ENCODE measurements at regions not wholly inside any gene's neighbourhood (a gene's known extent, or its start where the extent isn't known, plus 50 kb on each side); places are given as distances from the start of the nearest gene placed in this dataset.

GRCh38 chr18:46257366-46257765 lies 153.2 kb downstream of the HAUS1 start (continued):
- TF ChIP-seq, protein P1, sequence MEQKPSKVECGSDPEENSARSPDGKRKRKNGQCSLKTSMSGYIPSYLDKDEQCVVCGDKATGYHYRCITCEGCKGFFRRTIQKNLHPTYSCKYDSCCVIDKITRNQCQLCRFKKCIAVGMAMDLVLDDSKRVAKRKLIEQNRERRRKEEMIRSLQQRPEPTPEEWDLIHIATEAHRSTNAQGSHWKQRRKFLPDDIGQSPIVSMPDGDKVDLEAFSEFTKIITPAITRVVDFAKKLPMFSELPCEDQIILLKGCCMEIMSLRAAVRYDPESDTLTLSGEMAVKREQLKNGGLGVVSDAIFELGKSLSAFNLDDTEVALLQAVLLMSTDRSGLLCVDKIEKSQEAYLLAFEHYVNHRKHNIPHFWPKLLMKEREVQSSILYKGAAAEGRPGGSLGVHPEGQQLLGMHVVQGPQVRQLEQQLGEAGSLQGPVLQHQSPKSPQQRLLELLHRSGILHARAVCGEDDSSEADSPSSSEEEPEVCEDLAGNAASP (IDR thresholded peaks at IDR 0.05) = no peak
- no peak for TF ChIP-seq MAZ (CRISPR knock-in tag; conservative IDR thresholded peaks at IDR 0.05 in 1 of 2, IDR thresholded peaks at IDR 0.05 in 1 of 2)

- Histone ChIP-seq H3K9ac (ENCODE audit: insufficient read depth in 1 of 2, low read depth in 2 of 2, low read length in 2 of 2) (no peak overlapping the region), H4K20me1 (replicated peaks; ENCODE audit: control insufficient read depth, insufficient read depth, low read length) (no peaks in the 10 kb centered on the region), H3K4me2 (ENCODE audit: insufficient read depth, low read length) (no peak overlapping the region), H2AFZ (ENCODE audit: low read depth, low read length) (no peak overlapping the region), H3K4me1 (replicated peaks in 1 of 2; ENCODE audit: control insufficient read depth in 2 of 2, insufficient read depth in 2 of 2, low read length in 2 of 2) (peaks cover 0 to 10% of the 10 kb centered on the region in 2 experiments; a peak in 2 of 5 replicates), H3K36me3 (ENCODE audit: control insufficient read depth, insufficient read depth, low read length) (peaks cover 28% of the 10 kb centered on the region), H3K27ac (ENCODE audit: extremely low read depth, low read depth, low read length) (no peak overlapping the region), H3K27me3 (ENCODE audit: control insufficient read depth in 2 of 2, insufficient read depth in 2 of 2, low read length in 2 of 2) (no peaks in the 10 kb centered on the region), H3K9me1 (ENCODE audit: control insufficient read depth, insufficient read depth, low read length) (no peaks in the 10 kb centered on the region), H3K4me3 (no peak overlapping the region), H3K9me3 (replicated peaks; ENCODE audit: control insufficient read depth, insufficient read depth, low read depth, low read length) (no peaks in the 10 kb centered on the region), H3K79me2 (ENCODE audit: control insufficient read depth, insufficient read depth, low read length) (peaks cover 12% of the 10 kb centered on the region)
- ChIA-PET POLR2A (interaction anchor here (0.6 kb wide), 1 partner anchor 22 kb away, joined by 3 read pairs; no protein-coding TSS in a partner anchor), CTCF (ENCODE audit: low intra/inter-chr PET ratio) (no interaction called here)
- intact Hi-C loops (cut with micrococcal nuclease) = no loop called here
- FAIRE-seq (no peak), ATAC-seq (no peak), DNase-seq (ENCODE audit: extremely low read depth in 1 of 4, low spot score in 3 of 4) (no peak)
- no TSS peak for BruUV-seq (replicated peaks)
- in situ Hi-C loops (cut with MboI) = no loop called here
- 72% methylated on average over 4 of the region's 4 CpGs for WGBS (ENCODE audit: insufficient coverage, low coverage, missing lambda C conversion rate)
- no peak for TF ChIP-seq ZNF232 (CRISPR knock-in tag; IDR thresholded peaks at IDR 0.05)
- TF ChIP-seq IRF1 (CRISPR knock-in tag; IDR thresholded peaks at IDR 0.05; ENCODE audit: borderline replicate concordance) = no peak
- no peak for TF ChIP-seq SMAD2 (IDR thresholded peaks at IDR 0.05; ENCODE audit: low read depth, low read length)
- no peak for TF ChIP-seq HEY1 (CRISPR knock-in tag; IDR thresholded peaks at IDR 0.05; ENCODE audit: borderline replicate concordance)
- no peak for TF ChIP-seq ARID2 (IDR thresholded peaks at IDR 0.05)
- TF ChIP-seq SIX5 (IDR thresholded peaks at IDR 0.05; ENCODE audit: borderline replicate concordance in 1 of 2, insufficient read depth in 1 of 2, low read depth in 1 of 2, low read length in 2 of 2) = no peak
- TF ChIP-seq HNRNPL (IDR thresholded peaks at IDR 0.05; ENCODE audit: low read depth, low read length) = no peak
- no peak for TF ChIP-seq KAT7 (CRISPR knock-in tag; IDR thresholded peaks at IDR 0.05; ENCODE audit: borderline replicate concordance)
- TF ChIP-seq SIN3A (IDR thresholded peaks at IDR 0.05; ENCODE audit: borderline replicate concordance in 2 of 2, control insufficient read depth in 1 of 2, low read depth in 2 of 2, low read length in 2 of 2) = no peak
- TF ChIP-seq RNF219 (CRISPR knock-in tag; IDR thresholded peaks at IDR 0.05) = no peak
- TF ChIP-seq DEAF1 (CRISPR knock-in tag; IDR thresholded peaks at IDR 0.05) = no peak
Measured at GRCh38 chr18:46260016-46260878, 156.1 kb downstream of the HAUS1 start.
